Vagina (tissue), 2 donors: ENCODE measurements at regions not wholly inside any gene's neighbourhood (a gene's known extent, or its start where the extent isn't known, plus 50 kb on each side); places are given as distances from the start of the nearest gene placed in this dataset.

ENCODE experiments used
- DNase-seq, 2 donors: peaks; one replicate each; pipeline ENCODE4 v3.0.0-alpha.2; 2017; ENCODE audit errors: extremely low spot score in 2 of 2
- H3K27ac ChIP-seq: fragments of 200-600 bp; sonication (generic); one replicate; pipeline ENCODE4 v1.5.1; 2019
- H3K27me3 ChIP-seq: fragments of 200-600 bp; sonication (generic); one replicate; pipeline ENCODE4 v1.5.1; 2019
- H3K36me3 ChIP-seq, 2 donors: fragments of 200-600 bp; sonication (generic); one replicate each; pipeline ENCODE4 v1.5.1; 2017 to 2019
- H3K4me1 ChIP-seq: fragments of 200-600 bp; sonication (generic); one replicate; pipeline ENCODE4 v1.5.1; 2019
- H3K4me3 ChIP-seq, 2 donors: fragments of 200-600 bp; sonication (generic); 1 replicate in 1 of 2; 2 replicates in 1 of 2; pipeline ENCODE4 v1.5.1; 2016 to 2019
- H3K9me3 ChIP-seq: fragments of 200-600 bp; sonication (generic); one replicate; pipeline ENCODE4 v1.5.1; 2019
- POLR2A ChIP-seq, 2 donors: fragments of 450-650 bp; IDR thresholded peaks; one replicate each; pipeline ENCODE4 v1.6.1; 2017; ENCODE audit warnings: antibody characterized with exemption in 2 of 2, mild to moderate bottlenecking in 2 of 2, moderate library complexity in 2 of 2
- POLR2AphosphoS5 ChIP-seq, 2 donors: sonication (generic); formaldehyde crosslinking; IDR thresholded peaks; one replicate each; pipeline ENCODE4 v1.9.0; 2017; ENCODE audit warnings: antibody characterized with exemption in 2 of 2, mild to moderate bottlenecking in 2 of 2, low read depth in 1 of 2; ENCODE audit not compliant: insufficient read depth in 1 of 2
- intact Hi-C: fragments of 100-400 bp; cut with DNase I; formaldehyde crosslinking; loops from one replicate; pipeline ENCODE4 v1.15.1; 2023
- TF ChIP-seq, protein P1 (sequence below), 3 experiments: fragments of 450-650 bp in 2 of 3; fragments of 200-600 bp in 1 of 3; sonication (generic) in 1 of 3; IDR thresholded peaks; one replicate each; pipeline ENCODE4 v1.5.1; 2017 to 2019; ENCODE audit warnings: antibody characterized with exemption in 3 of 3, mild to moderate bottlenecking in 2 of 3, moderate library complexity in 2 of 3

DNA sequence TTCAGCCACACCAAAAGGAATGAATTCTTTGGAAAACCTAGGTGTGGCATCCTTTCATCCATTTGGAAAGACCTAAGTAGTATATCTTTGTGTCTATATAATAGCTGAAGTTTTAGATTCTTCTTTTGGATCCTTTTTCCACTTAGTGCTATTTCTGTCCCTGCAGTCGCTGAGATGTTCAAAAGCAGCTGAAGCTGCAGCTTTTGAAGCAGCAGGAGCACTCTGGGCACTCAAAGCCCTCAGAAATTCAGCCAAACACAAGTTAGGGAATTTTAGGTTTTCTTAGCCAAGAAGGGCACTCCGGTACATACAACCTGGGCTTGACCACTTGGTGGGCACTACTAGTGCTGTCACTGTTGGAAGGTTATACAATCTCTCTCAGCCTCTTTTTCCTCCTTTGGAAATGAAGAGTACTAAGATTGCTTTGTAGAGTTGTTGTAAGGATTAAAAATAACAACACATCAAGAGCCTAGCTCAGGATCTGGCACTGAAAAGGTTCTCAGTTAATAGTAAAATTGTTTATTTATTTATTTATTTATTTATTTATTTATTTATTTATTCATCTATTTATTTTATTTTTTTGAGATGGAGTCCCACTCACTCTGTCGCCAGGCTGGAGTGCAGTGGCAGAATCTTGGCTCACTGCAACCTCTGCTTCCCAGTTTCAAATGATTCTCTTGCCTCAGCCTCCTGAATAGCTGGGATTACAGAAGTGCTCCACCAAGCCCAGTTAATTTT is 71.9 kb upstream of the SLC22A16 start:
- peak; percentile 12 to 25 for DNase-seq
- Histone ChIP-seq H3K27me3 (no peaks in the 10 kb centered on the region), H3K4me3 (no peak overlapping the region), H3K9me3 (no peaks in the 10 kb centered on the region), H3K27ac (no peak overlapping the region), H3K4me1 (peaks cover 4% of the 10 kb centered on the region), H3K36me3 (no peaks in the 10 kb centered on the region)
- intact Hi-C loops = no loop called here
- TF ChIP-seq POLR2A (IDR thresholded peaks at IDR 0.05) (no peak), POLR2AphosphoS5 (IDR thresholded peaks at IDR 0.05; ENCODE audit: insufficient read depth in 1 of 2, low read depth in 1 of 2) (no peak)
- TF ChIP-seq, protein P1, sequence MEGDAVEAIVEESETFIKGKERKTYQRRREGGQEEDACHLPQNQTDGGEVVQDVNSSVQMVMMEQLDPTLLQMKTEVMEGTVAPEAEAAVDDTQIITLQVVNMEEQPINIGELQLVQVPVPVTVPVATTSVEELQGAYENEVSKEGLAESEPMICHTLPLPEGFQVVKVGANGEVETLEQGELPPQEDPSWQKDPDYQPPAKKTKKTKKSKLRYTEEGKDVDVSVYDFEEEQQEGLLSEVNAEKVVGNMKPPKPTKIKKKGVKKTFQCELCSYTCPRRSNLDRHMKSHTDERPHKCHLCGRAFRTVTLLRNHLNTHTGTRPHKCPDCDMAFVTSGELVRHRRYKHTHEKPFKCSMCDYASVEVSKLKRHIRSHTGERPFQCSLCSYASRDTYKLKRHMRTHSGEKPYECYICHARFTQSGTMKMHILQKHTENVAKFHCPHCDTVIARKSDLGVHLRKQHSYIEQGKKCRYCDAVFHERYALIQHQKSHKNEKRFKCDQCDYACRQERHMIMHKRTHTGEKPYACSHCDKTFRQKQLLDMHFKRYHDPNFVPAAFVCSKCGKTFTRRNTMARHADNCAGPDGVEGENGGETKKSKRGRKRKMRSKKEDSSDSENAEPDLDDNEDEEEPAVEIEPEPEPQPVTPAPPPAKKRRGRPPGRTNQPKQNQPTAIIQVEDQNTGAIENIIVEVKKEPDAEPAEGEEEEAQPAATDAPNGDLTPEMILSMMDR (IDR thresholded peaks at IDR 0.05) = no peak

DNA sequence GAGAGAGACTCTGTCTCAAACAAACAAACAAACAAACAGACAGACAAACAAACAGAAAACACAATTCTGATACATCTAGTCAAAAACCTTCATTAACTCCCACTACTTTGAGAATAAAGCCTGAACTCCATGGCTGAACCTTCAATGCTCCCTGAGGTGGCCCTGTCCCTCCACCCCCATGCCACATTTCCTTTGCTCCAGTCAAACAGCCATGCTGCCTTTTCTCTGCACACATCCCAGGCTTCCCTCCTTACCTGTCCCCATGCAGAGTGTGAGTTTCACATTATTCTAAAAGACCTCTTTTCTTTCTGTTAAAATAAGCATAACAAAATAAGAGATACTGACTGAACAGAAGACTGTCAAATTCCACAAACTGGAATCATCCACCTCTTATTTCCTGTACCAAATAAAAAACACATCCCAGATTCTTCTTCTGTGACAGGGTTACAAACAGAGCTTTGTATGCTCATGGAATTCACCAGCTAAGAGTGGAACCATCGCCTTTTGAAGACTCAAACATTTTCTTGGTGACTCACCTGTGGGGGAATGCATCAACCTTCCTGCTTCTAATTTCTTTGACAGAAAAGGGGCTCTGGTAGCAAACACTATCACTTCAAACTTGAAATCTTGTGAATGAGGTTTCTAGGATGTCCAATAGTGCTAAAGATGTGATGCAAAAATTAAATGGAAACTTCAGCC is 71.0 kb upstream of the SLC22A16 start:
- Histone ChIP-seq H3K4me3 (no peak overlapping the region), H3K9me3 (no peaks in the 10 kb centered on the region), H3K27ac (no peak overlapping the region), H3K27me3 (no peaks in the 10 kb centered on the region), H3K36me3 (no peaks in the 10 kb centered on the region), H3K4me1 (peaks cover 12% of the 10 kb centered on the region)
- DNase-seq = no peak
- TF ChIP-seq, protein P1 (IDR thresholded peaks at IDR 0.05) = no peak
- TF ChIP-seq POLR2A (IDR thresholded peaks at IDR 0.05) = no peak
- no peak for TF ChIP-seq POLR2AphosphoS5 (IDR thresholded peaks at IDR 0.05; ENCODE audit: insufficient read depth in 1 of 2, low read depth in 1 of 2)
- intact Hi-C loops = no loop called here

DNA sequence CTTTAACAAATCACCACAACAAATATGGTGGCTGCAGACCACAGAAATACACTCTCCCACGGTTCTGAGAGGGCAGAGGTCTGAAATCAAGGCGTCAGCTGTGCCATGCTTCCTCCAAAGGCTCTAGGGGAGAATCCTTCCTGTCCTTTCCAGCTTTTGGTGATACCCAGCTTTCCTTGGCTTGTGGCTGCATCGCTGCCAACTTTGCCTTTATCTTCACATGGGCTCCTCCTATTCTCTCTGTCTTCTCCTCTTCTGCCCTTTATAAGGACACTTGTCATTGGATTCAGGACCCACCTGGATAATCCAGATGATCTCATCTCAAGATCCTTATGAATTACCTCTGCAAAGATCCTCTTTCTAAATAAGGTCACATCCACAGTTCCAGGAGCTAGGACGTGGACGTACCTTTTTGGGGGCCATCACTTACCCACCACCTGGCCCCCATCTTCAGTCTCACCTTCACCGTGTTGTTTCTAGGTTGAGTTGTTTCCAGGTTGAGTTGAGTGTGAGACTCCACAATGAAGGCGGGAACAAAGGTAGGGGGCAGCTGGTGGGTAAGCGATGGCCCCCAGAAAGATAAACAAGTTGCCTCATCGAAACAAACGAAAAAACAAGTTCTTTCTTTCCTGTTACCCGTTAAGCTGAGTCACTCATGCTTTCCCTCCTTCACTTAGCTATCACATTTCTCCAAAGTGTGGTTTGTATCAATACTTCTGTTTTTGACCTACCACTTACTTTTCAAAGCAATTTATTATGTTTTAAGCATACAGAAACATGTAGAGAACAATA is 68.9 kb upstream of the SLC22A16 start:
- H3K36me3 ChIP-seq = no peaks in the 10 kb centered on the region
- H3K9me3 ChIP-seq = no peaks in the 10 kb centered on the region
- DNase-seq = no peak
- H3K4me3 ChIP-seq = no peak overlapping the region
- TF ChIP-seq, protein P1 (IDR thresholded peaks at IDR 0.05) = no peak
- TF ChIP-seq POLR2AphosphoS5 (IDR thresholded peaks at IDR 0.05; ENCODE audit: insufficient read depth in 1 of 2, low read depth in 1 of 2) (no peak), POLR2A (IDR thresholded peaks at IDR 0.05) (no peak)
- H3K4me1 ChIP-seq = peaks cover 14% of the 10 kb centered on the region
- H3K27ac ChIP-seq = no peak overlapping the region
- H3K27me3 ChIP-seq = no peaks in the 10 kb centered on the region
- intact Hi-C loops = no loop called here

GRCh38 chr6:110544472-110544871 is 68.1 kb upstream of the SLC22A16 start:
- no peak for DNase-seq
- H3K36me3 ChIP-seq = no peaks in the 10 kb centered on the region
- H3K9me3 ChIP-seq = no peaks in the 10 kb centered on the region
- no peaks in the 10 kb centered on the region for H3K27me3 ChIP-seq
- no peak overlapping the region for H3K27ac ChIP-seq
- peaks cover 14% of the 10 kb centered on the region for H3K4me1 ChIP-seq
- intact Hi-C loops = no loop called here
- TF ChIP-seq POLR2AphosphoS5 (IDR thresholded peaks at IDR 0.05; ENCODE audit: insufficient read depth in 1 of 2, low read depth in 1 of 2) (no peak), POLR2A (IDR thresholded peaks at IDR 0.05) (no peak)
- TF ChIP-seq, protein P1 (IDR thresholded peaks at IDR 0.05) = no peak
- no peak overlapping the region for H3K4me3 ChIP-seq
